ENCODE measurements at regions not wholly inside any gene's neighbourhood (a gene's known extent, or its start where the extent isn't known, plus 50 kb on each side); places are given as distances from the start of the nearest gene placed in this dataset.

DNA sequence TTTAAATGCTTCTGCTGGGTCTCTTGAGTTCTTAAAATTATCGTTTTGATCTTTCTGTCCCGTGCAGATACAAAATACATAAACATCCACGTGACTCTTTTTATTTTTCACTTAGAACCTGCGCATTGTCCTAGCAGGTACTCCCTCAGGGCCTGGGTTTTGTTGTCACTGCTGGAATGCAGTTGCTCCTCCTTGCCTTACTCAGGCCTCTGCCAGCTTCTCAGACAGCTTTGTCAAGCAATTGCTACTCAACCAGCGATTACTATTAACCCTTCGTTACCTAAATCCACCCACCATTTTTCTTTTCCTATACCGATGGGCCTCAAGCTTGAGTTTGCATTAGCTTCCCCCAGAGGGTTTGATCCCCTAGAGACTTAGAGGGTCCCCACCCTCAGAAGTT, 405.9 kb upstream of the RBFOX1 start:
- DNase-seq (ENCODE audit: low spot score) (no peak), ATAC-seq (ENCODE audit: insufficient number of reproducible peaks, low FRiP score, low read depth) (no peak)
- Histone ChIP-seq H3K36me3 (no peaks in the 10 kb centered on the region), H3K27me3 (replicated peaks; ENCODE audit: insufficient read depth) (no peaks in the 10 kb centered on the region), H3K4me1 (ENCODE audit: control insufficient read depth in 1 of 2, low read depth in 2 of 2) (no peaks in the 10 kb centered on the region), H3K9me3 (no peaks in the 10 kb centered on the region), H3K27ac (no peak overlapping the region), H3K4me3 (no peak overlapping the region)
- TF ChIP-seq, protein P1, sequence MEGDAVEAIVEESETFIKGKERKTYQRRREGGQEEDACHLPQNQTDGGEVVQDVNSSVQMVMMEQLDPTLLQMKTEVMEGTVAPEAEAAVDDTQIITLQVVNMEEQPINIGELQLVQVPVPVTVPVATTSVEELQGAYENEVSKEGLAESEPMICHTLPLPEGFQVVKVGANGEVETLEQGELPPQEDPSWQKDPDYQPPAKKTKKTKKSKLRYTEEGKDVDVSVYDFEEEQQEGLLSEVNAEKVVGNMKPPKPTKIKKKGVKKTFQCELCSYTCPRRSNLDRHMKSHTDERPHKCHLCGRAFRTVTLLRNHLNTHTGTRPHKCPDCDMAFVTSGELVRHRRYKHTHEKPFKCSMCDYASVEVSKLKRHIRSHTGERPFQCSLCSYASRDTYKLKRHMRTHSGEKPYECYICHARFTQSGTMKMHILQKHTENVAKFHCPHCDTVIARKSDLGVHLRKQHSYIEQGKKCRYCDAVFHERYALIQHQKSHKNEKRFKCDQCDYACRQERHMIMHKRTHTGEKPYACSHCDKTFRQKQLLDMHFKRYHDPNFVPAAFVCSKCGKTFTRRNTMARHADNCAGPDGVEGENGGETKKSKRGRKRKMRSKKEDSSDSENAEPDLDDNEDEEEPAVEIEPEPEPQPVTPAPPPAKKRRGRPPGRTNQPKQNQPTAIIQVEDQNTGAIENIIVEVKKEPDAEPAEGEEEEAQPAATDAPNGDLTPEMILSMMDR (IDR thresholded peaks at IDR 0.05), result no peak

DNA sequence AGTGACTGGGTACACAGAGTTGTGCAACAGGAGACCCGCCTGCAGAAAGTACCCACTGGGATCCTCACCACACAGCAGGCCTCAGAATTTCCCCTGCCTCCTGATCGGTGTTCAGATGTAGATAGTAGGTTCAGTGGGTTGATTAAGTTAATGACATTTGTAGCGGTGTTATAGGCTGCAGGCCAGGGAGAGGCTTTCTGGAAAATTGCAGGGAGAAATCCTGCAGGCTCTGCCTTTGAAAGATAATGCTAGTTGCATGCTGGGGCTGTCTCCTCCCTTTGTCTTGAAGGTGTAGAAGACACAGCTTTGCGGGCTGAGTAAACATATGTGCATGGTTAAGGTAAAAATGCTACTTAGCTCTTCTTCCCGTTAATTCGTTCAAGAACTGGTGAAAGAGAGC, 406.3 kb upstream of the RBFOX1 start:
- ATAC-seq (ENCODE audit: insufficient number of reproducible peaks, low FRiP score, low read depth) (no peak), DNase-seq (ENCODE audit: low spot score) (no peak)
- TF ChIP-seq, protein P1 (IDR thresholded peaks at IDR 0.05), result no peak
- H3K36me3 ChIP-seq, result no peaks in the 10 kb centered on the region
- H3K4me1 ChIP-seq (ENCODE audit: control insufficient read depth in 1 of 2, low read depth in 2 of 2), result no peaks in the 10 kb centered on the region
- H3K27me3 ChIP-seq (replicated peaks; ENCODE audit: insufficient read depth), result no peaks in the 10 kb centered on the region
- no peaks in the 10 kb centered on the region for H3K9me3 ChIP-seq
- H3K4me3 ChIP-seq, result no peak overlapping the region
- H3K27ac ChIP-seq, result no peak overlapping the region

DNA sequence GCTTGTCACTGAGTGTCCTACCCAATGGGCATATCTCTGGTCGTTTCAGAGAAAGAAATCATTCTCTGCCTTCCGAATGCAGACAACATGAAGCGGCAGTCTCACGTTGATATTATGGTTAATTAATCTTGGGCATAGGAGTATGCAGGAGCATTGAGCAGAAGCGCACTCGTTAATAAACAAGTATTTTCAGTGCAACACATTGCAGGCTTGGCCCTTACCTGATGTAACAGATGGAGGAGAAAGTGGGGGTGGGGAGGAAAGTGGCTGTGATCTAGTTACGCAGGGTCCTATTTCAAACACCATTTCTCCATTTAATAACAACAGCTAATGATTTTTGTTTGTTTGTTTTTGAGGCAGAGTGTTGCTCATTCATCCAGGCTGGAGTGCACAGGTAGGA, 414.0 kb upstream of the RBFOX1 start:
- ATAC-seq (ENCODE audit: insufficient number of reproducible peaks, low FRiP score, low read depth), result no peak
- no peak overlapping the region for H3K4me3 ChIP-seq
- TF ChIP-seq, protein P1 (IDR thresholded peaks at IDR 0.05), result no peak

DNA sequence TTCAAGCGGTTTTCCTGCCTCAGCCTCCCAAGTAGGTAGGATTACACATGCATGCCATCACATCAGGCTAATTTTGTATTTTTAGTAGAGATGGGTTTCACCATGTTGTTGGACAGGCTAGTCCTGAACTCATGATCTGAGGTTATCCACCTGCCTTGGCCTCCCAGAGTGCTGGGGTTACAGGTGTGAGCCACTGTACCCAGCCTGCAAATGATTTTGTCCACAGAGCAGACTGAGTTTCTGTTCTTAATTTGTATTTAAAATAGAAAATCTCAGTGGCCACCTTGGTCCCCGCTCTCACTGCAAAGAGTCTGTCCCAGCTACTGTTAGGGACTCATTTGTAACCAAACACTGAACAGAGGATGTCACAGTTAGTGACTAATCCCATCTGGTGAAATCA, 415.7 kb upstream of the RBFOX1 start:
- DNase-seq (ENCODE audit: low spot score) (no peak), ATAC-seq (ENCODE audit: insufficient number of reproducible peaks, low FRiP score, low read depth) (no peak)
- no peaks in the 10 kb centered on the region for H3K4me1 ChIP-seq (ENCODE audit: control insufficient read depth in 1 of 2, low read depth in 2 of 2)
- H3K27me3 ChIP-seq (replicated peaks; ENCODE audit: insufficient read depth), result no peaks in the 10 kb centered on the region
- H3K27ac ChIP-seq, result no peak overlapping the region
- H3K4me3 ChIP-seq, result no peak overlapping the region
- no peaks in the 10 kb centered on the region for H3K36me3 ChIP-seq
- TF ChIP-seq, protein P1 (IDR thresholded peaks at IDR 0.05), result no peak
- no peaks in the 10 kb centered on the region for H3K9me3 ChIP-seq

More for the DNA sequence above, 414.0 kb upstream of the RBFOX1 start:
- Histone ChIP-seq H3K27me3 (replicated peaks; ENCODE audit: insufficient read depth) (no peaks in the 10 kb centered on the region), H3K9me3 (no peaks in the 10 kb centered on the region), H3K27ac (no peak overlapping the region), H3K36me3 (no peaks in the 10 kb centered on the region), H3K4me1 (ENCODE audit: control insufficient read depth in 1 of 2, low read depth in 2 of 2) (no peaks in the 10 kb centered on the region)
- DNase-seq (ENCODE audit: low spot score), result no peak

DNA sequence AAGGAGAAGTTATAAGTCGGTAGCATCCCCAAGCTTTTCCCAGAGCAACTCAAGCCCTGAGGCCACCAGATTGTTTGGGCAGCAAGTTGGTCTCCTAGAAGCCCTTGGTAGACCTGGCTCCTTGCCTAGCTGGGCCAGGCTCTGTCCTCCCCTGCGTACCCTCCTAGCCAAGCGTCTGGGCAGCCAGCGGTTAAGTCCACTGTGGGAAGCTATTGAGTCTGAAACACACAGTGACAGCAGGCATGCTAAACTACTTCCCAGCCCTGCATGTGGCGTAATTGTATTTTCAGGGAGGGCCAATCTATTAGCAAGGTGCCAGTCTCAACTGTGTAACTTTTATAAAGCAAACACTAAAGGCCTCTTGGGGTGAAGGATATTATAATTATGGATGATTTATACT, 419.1 kb upstream of the RBFOX1 start:
- TF ChIP-seq, protein P1 (IDR thresholded peaks at IDR 0.05), result no peak
- ATAC-seq (ENCODE audit: insufficient number of reproducible peaks, low FRiP score, low read depth) (no peak), DNase-seq (ENCODE audit: low spot score) (no peak)
- H3K4me3 ChIP-seq, result no peak overlapping the region
- no peaks in the 10 kb centered on the region for H3K4me1 ChIP-seq (ENCODE audit: control insufficient read depth in 1 of 2, low read depth in 2 of 2)
- H3K27ac ChIP-seq, result no peak overlapping the region
- no peaks in the 10 kb centered on the region for H3K36me3 ChIP-seq
- H3K9me3 ChIP-seq, result no peaks in the 10 kb centered on the region
- H3K27me3 ChIP-seq (replicated peaks; ENCODE audit: insufficient read depth), result no peaks in the 10 kb centered on the region

Measured in thoracic aorta (tissue), 2 donors.